ENCODE measurements at regions not wholly inside any gene's neighbourhood (a gene's known extent, or its start where the extent isn't known, plus 50 kb on each side); places are given as distances from the start of the nearest gene placed in this dataset.

GRCh38 chr5:101904736-101905135 is 391.3 kb downstream of the SLCO4C1 start:
- Histone ChIP-seq H3K36me3 (ENCODE audit: control insufficient read depth in 2 of 2, extremely low read depth in 1 of 2, insufficient read depth in 2 of 2, low read length in 2 of 2) (no peaks in the 10 kb centered on the region), H2AFZ (ENCODE audit: low read depth, low read length) (no peak overlapping the region), H3K9me1 (replicated peaks; ENCODE audit: control insufficient read depth, extremely low read depth, insufficient read depth, low read length) (no peaks in the 10 kb centered on the region), H3K27me3 (ENCODE audit: control insufficient read depth in 2 of 2, insufficient read depth in 2 of 2, low read length in 2 of 2) (no peaks in the 10 kb centered on the region), H3K79me2 (ENCODE audit: control insufficient read depth, insufficient read depth, low read length) (no peaks in the 10 kb centered on the region), H3K9me3 (replicated peaks; ENCODE audit: control insufficient read depth, insufficient read depth, low read length) (peaks cover 1% of the 10 kb centered on the region), H3K4me3 (replicated peaks in 1 of 3; ENCODE audit: insufficient read depth in 1 of 3, low read depth in 1 of 3, low read length in 3 of 3) (no peak overlapping the region), H3K4me2 (ENCODE audit: insufficient read depth, low read length) (no peak overlapping the region), H3K27ac (ENCODE audit: insufficient read depth, low read depth, low read length) (no peak overlapping the region), H3K9ac (replicated peaks; ENCODE audit: extremely low read depth, insufficient read depth, low read length) (no peak overlapping the region), H4K20me1 (replicated peaks; ENCODE audit: control insufficient read depth, extremely low read depth, insufficient read depth, low read length) (no peaks in the 10 kb centered on the region), H3K4me1 (ENCODE audit: control insufficient read depth, extremely low read depth, insufficient read depth, low read length) (no peaks in the 10 kb centered on the region)
- no TSS peak for BruUV-seq (replicated peaks)
- FAIRE-seq (peak; percentile 35), DNase-seq (ENCODE audit: low read depth, low spot score) (no peak)
- TF ChIP-seq FOS (IDR thresholded peaks at IDR 0.05; ENCODE audit: borderline replicate concordance, insufficient read depth, low read length) (no peak), JUN (IDR thresholded peaks at IDR 0.05; ENCODE audit: borderline replicate concordance, insufficient read depth, insufficient read length, low read depth) (no peak), MYC (IDR thresholded peaks at IDR 0.05; ENCODE audit: low read depth, low read length) (no peak), POLR2A (IDR thresholded peaks at IDR 0.05; ENCODE audit: low read depth, low read length) (no peak), CTCF (IDR thresholded peaks at IDR 0.05; ENCODE audit: extremely low read depth in 1 of 2, insufficient read depth in 1 of 2, low read depth in 1 of 2, low read length in 2 of 2) (no peak), EZH2 (IDR thresholded peaks at IDR 0.05; ENCODE audit: borderline replicate concordance, low read depth, low read length, severe bottlenecking) (no peak), POLR2AphosphoS5 (IDR thresholded peaks at IDR 0.05; ENCODE audit: insufficient read depth, low read depth, low read length) (no peak), GATA2 (IDR thresholded peaks at IDR 0.05; ENCODE audit: insufficient read depth, insufficient read length, low read depth, low read length) (no peak)
- TF ChIP-seq, protein P1, sequence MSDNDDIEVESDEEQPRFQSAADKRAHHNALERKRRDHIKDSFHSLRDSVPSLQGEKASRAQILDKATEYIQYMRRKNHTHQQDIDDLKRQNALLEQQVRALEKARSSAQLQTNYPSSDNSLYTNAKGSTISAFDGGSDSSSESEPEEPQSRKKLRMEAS (IDR thresholded peaks at IDR 0.05; ENCODE audit: insufficient read depth, insufficient read length) = no peak
- dilution Hi-C loops (cut with MboI; ENCODE audit: extremely low pct_ligation_motif_present, low sequenced_read_pairs) (no loop called here), intact Hi-C loops (cut with micrococcal nuclease) (no loop called here)
- ChIA-PET POLR2A (no interaction called here), CTCF (no interaction called here)
